Hepatocyte (in vitro differentiated cells): ENCODE measurements at regions not wholly inside any gene's neighbourhood (a gene's known extent, or its start where the extent isn't known, plus 50 kb on each side); places are given as distances from the start of the nearest gene placed in this dataset.

Experiments used
- DNase-seq: peaks from one replicate; pipeline ENCODE4 v3.0.0-alpha.2; 2016; ENCODE audit warnings: low spot score
- H2AFZ ChIP-seq: fragments of 200-600 bp; sonication (generic); 2 replicates; pipeline ENCODE4 v1.6.0; 2016; ENCODE audit warnings: antibody characterized with exemption, mild to moderate bottlenecking
- H3K27ac ChIP-seq: fragments of 200-600 bp; sonication (generic); 2 replicates; pipeline ENCODE4 v1.5.1; 2016; ENCODE audit warnings: mild to moderate bottlenecking
- H3K27me3 ChIP-seq: fragments of 200-600 bp; sonication (generic); 2 replicates; pipeline ENCODE4 v1.6.1; 2016
- H3K36me3 ChIP-seq: fragments of 200-600 bp; sonication (generic); replicated peaks from 2 replicates; pipeline ENCODE4 v1.5.1; 2016; ENCODE audit warnings: low read depth; ENCODE audit not compliant: insufficient read depth
- H3K4me1 ChIP-seq: fragments of 200-600 bp; sonication (generic); 2 replicates; pipeline ENCODE4 v1.5.1; 2016; ENCODE audit warnings: mild to moderate bottlenecking, moderate library complexity; ENCODE audit not compliant: insufficient read depth
- H3K4me2 ChIP-seq: fragments of 200-600 bp; sonication (generic); 2 replicates; pipeline ENCODE4 v1.6.0; 2016
- H3K4me3 ChIP-seq: fragments of 200-600 bp; sonication (generic); 2 replicates; pipeline ENCODE4 v1.5.1; 2016; ENCODE audit warnings: mild to moderate bottlenecking
- H3K79me2 ChIP-seq: fragments of 200-600 bp; sonication (generic); 2 replicates; pipeline ENCODE4 v1.6.0; 2017; ENCODE audit warnings: mild to moderate bottlenecking
- H3K9me2 ChIP-seq: fragments of 200-600 bp; sonication (generic); replicated peaks from 2 replicates; pipeline ENCODE4 v1.6.0; 2017; ENCODE audit warnings: mild to moderate bottlenecking; ENCODE audit not compliant: insufficient read depth
- H3K9me3 ChIP-seq: fragments of 200-600 bp; sonication (generic); 2 replicates; pipeline ENCODE4 v1.5.1; 2016; ENCODE audit warnings: low read depth, mild to moderate bottlenecking
- H4K20me1 ChIP-seq: fragments of 200-600 bp; sonication (generic); 2 replicates; pipeline ENCODE4 v1.6.0; 2016; ENCODE audit warnings: mild to moderate bottlenecking; ENCODE audit not compliant: insufficient read depth, poor library complexity, severe bottlenecking
- EZH2 ChIP-seq: fragments of 200-600 bp; sonication (generic); IDR thresholded peaks from 2 replicates; pipeline ENCODE4 v1.6.1; 2016; ENCODE audit warnings: antibody characterized with exemption, mild to moderate bottlenecking, borderline replicate concordance
- EZH2phosphoT487 ChIP-seq: fragments of 200-600 bp; sonication (generic); IDR thresholded peaks from one replicate; pipeline ENCODE4 v1.6.1; 2018; ENCODE audit warnings: antibody characterized with exemption, mild to moderate bottlenecking, low read depth, moderate library complexity; ENCODE audit not compliant: unreplicated experiment, severe bottlenecking
- WGBS: methylation state at CpG from one replicate; pipeline ENCODE4 v1.1.6; 2016; ENCODE audit warnings: low lambda C conversion rate; ENCODE audit errors: missing lambda C conversion rate; 5-methylcytosine and 5-hydroxymethylcytosine counted together
- TF ChIP-seq, protein P1 (sequence below): fragments of 200-600 bp; sonication (generic); IDR thresholded peaks from 2 replicates; pipeline ENCODE4 v1.5.1; 2016; ENCODE audit warnings: antibody characterized with exemption, mild to moderate bottlenecking; ENCODE audit not compliant: poor library complexity

- Histone ChIP-seq H3K36me3 (no peaks in the 10 kb centered on the region), H3K27me3 (no peaks in the 10 kb centered on the region), H3K4me2 (no peak overlapping the region), H3K79me2 (no peaks in the 10 kb centered on the region), H3K4me1 (no peaks in the 10 kb centered on the region), H4K20me1 (no peaks in the 10 kb centered on the region), H3K4me3 (no peak overlapping the region), H2AFZ (no peak overlapping the region), H3K9me2 (no peaks in the 10 kb centered on the region), H3K9me3 (no peaks in the 10 kb centered on the region), H3K27ac (no peak overlapping the region)
- DNase-seq: no peak
- WGBS: 89% methylated on average over 3 of the region's 3 CpGs
- TF ChIP-seq, protein P1, sequence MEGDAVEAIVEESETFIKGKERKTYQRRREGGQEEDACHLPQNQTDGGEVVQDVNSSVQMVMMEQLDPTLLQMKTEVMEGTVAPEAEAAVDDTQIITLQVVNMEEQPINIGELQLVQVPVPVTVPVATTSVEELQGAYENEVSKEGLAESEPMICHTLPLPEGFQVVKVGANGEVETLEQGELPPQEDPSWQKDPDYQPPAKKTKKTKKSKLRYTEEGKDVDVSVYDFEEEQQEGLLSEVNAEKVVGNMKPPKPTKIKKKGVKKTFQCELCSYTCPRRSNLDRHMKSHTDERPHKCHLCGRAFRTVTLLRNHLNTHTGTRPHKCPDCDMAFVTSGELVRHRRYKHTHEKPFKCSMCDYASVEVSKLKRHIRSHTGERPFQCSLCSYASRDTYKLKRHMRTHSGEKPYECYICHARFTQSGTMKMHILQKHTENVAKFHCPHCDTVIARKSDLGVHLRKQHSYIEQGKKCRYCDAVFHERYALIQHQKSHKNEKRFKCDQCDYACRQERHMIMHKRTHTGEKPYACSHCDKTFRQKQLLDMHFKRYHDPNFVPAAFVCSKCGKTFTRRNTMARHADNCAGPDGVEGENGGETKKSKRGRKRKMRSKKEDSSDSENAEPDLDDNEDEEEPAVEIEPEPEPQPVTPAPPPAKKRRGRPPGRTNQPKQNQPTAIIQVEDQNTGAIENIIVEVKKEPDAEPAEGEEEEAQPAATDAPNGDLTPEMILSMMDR: no peak
- TF ChIP-seq EZH2 (no peak), EZH2phosphoT487 (no peak)
Observed at GRCh38 chr10:44267007-44267406, 117.9 kb downstream of the CXCL12 start.

DNA sequence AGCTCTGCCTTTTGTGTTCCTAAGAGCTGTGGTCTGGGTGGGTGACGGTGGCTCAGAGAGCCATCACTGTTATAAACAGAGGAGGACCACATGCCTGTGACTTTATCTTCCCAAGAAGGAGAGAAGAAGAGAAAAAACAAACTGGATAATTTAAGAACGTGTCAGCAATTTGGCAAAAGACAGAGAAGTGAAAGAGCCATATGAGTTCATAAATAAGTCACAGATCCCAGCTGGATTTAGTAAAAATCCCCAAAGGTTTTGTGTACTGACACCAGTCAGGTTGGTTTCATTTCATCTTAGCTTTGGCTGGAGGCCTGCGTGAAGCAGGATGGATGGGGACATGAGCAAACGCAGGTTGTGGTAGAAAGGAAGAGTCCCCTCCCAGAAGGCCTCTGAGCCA is 120.7 kb downstream of the CXCL12 start:
- H3K4me2 ChIP-seq: no peak overlapping the region
- H3K9me3 ChIP-seq: no peaks in the 10 kb centered on the region
- no peaks in the 10 kb centered on the region for H4K20me1 ChIP-seq

GRCh38 chr10:44263771-44264170 is 121.1 kb downstream of the CXCL12 start:
- no peak overlapping the region for H2AFZ ChIP-seq

More for the DNA sequence above, 120.7 kb downstream of the CXCL12 start:
- Histone ChIP-seq H3K27ac (no peak overlapping the region), H3K4me3 (no peak overlapping the region), H3K36me3 (no peaks in the 10 kb centered on the region), H3K27me3 (no peaks in the 10 kb centered on the region), H3K79me2 (no peaks in the 10 kb centered on the region), H3K9me2 (no peaks in the 10 kb centered on the region), H3K4me1 (peaks cover 14% of the 10 kb centered on the region), H2AFZ (no peak overlapping the region)
- no peak for DNase-seq
- WGBS: 74% methylated on average over 4 of the region's 4 CpGs
- TF ChIP-seq EZH2phosphoT487 (no peak), EZH2 (no peak)
- TF ChIP-seq, protein P1: no peak

More at GRCh38 chr10:44263771-44264170, 121.1 kb downstream of the CXCL12 start:
- WGBS: 79% methylated on average over 3 of the region's 3 CpGs
- no peaks in the 10 kb centered on the region for H3K79me2 ChIP-seq
- TF ChIP-seq EZH2 (no peak), EZH2phosphoT487 (no peak)
- TF ChIP-seq, protein P1: no peak
- H3K27ac ChIP-seq: no peak overlapping the region
- no peaks in the 10 kb centered on the region for H4K20me1 ChIP-seq
- no peak overlapping the region for H3K4me2 ChIP-seq
- no peak for DNase-seq
- no peaks in the 10 kb centered on the region for H3K36me3 ChIP-seq
- H3K9me3 ChIP-seq: no peaks in the 10 kb centered on the region
- H3K27me3 ChIP-seq: no peaks in the 10 kb centered on the region
- no peaks in the 10 kb centered on the region for H3K9me2 ChIP-seq
- H3K4me1 ChIP-seq: peaks cover 18% of the 10 kb centered on the region
- H3K4me3 ChIP-seq: no peak overlapping the region
